ENCODE measurements at regions not wholly inside any gene's neighbourhood (a gene's known extent, or its start where the extent isn't known, plus 50 kb on each side); places are given as distances from the start of the nearest gene placed in this dataset.

DNA sequence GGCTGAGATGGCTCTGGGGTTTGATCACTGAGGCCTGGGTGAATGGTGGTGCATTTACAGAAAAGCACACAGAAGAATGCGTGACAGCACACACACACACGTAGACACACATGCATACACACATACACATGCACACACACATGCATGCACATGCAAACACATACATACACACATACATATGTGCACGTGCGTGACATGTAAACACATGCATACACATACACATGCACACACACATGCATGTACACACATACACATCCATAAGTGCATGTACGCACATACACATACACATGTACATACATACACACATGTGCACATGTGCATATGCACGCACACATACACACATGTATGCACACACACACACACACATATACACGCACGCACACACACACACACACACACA, 108.4 kb downstream of the AIPL1 start:
- no peak overlapping the region for H3K4me3 Mint-ChIP-seq (ENCODE audit: low read depth)
- TF ChIP-seq, protein P1, sequence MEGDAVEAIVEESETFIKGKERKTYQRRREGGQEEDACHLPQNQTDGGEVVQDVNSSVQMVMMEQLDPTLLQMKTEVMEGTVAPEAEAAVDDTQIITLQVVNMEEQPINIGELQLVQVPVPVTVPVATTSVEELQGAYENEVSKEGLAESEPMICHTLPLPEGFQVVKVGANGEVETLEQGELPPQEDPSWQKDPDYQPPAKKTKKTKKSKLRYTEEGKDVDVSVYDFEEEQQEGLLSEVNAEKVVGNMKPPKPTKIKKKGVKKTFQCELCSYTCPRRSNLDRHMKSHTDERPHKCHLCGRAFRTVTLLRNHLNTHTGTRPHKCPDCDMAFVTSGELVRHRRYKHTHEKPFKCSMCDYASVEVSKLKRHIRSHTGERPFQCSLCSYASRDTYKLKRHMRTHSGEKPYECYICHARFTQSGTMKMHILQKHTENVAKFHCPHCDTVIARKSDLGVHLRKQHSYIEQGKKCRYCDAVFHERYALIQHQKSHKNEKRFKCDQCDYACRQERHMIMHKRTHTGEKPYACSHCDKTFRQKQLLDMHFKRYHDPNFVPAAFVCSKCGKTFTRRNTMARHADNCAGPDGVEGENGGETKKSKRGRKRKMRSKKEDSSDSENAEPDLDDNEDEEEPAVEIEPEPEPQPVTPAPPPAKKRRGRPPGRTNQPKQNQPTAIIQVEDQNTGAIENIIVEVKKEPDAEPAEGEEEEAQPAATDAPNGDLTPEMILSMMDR (IDR thresholded peaks at IDR 0.05; ENCODE audit: unreplicated experiment): no peak
- DNase-seq (ENCODE audit: low spot score, unreplicated experiment): no peak
- no peaks in the 10 kb centered on the region for H3K36me3 Mint-ChIP-seq (ENCODE audit: insufficient read depth)
- H3K4me1 Mint-ChIP-seq (ENCODE audit: low read depth): no peaks in the 10 kb centered on the region
- peaks cover 25% of the 10 kb centered on the region for H3K27me3 Mint-ChIP-seq
- H3K9me3 Mint-ChIP-seq (ENCODE audit: low read depth): no peaks in the 10 kb centered on the region
- H3K27ac Mint-ChIP-seq: no peak overlapping the region

GRCh38 chr17:6325741-6326140, 109.2 kb downstream of the AIPL1 start:
- H3K27ac Mint-ChIP-seq: no peak overlapping the region
- TF ChIP-seq, protein P1 (IDR thresholded peaks at IDR 0.05; ENCODE audit: unreplicated experiment): no peak
- peaks cover 28% of the 10 kb centered on the region for H3K27me3 Mint-ChIP-seq
- H3K36me3 Mint-ChIP-seq (ENCODE audit: insufficient read depth): no peaks in the 10 kb centered on the region
- no peaks in the 10 kb centered on the region for H3K9me3 Mint-ChIP-seq (ENCODE audit: low read depth)
- DNase-seq (ENCODE audit: low spot score, unreplicated experiment): no peak
- H3K4me1 Mint-ChIP-seq (ENCODE audit: low read depth): no peaks in the 10 kb centered on the region
- no peak overlapping the region for H3K4me3 Mint-ChIP-seq (ENCODE audit: low read depth)

DNA sequence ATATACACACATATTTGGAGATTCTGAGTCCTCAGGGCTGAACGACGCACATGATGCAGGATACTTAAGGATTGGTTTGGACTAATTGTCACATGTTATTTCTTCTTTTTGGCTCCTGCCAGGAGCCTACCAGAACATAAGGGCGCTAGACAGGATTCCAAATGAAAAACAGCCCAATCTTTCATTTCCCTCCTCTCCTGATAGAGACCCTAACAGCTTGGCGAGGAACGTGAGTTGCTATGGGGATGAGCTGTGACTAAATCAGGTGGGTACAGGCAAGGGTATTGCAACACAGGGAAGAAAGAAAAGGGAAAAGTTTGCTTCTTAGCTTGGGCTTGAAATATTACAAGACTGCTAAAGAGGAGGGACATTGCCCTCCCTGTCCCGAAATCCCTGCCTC, 109.9 kb downstream of the AIPL1 start:
- H3K4me1 Mint-ChIP-seq (ENCODE audit: low read depth): no peaks in the 10 kb centered on the region
- H3K4me3 Mint-ChIP-seq (ENCODE audit: low read depth): no peak overlapping the region
- H3K27ac Mint-ChIP-seq: peak overlapping the region; percentile 65
- TF ChIP-seq, protein P1 (IDR thresholded peaks at IDR 0.05; ENCODE audit: unreplicated experiment): no peak
- no peaks in the 10 kb centered on the region for H3K9me3 Mint-ChIP-seq (ENCODE audit: low read depth)
- no peak for DNase-seq (ENCODE audit: low spot score, unreplicated experiment)
- peaks cover 28% of the 10 kb centered on the region for H3K27me3 Mint-ChIP-seq
- no peaks in the 10 kb centered on the region for H3K36me3 Mint-ChIP-seq (ENCODE audit: insufficient read depth)

GRCh38 chr17:6323626-6324356, 111.1 kb downstream of the AIPL1 start:
- DNase-seq (ENCODE audit: low spot score, unreplicated experiment): no peak
- H3K27me3 Mint-ChIP-seq: peaks cover 24% of the 10 kb centered on the region
- no peak overlapping the region for H3K27ac Mint-ChIP-seq
- no peak overlapping the region for H3K4me3 Mint-ChIP-seq (ENCODE audit: low read depth)
- no peaks in the 10 kb centered on the region for H3K36me3 Mint-ChIP-seq (ENCODE audit: insufficient read depth)
- TF ChIP-seq, protein P1 (IDR thresholded peaks at IDR 0.05; ENCODE audit: unreplicated experiment): no peak
- no peaks in the 10 kb centered on the region for H3K9me3 Mint-ChIP-seq (ENCODE audit: low read depth)
- no peaks in the 10 kb centered on the region for H3K4me1 Mint-ChIP-seq (ENCODE audit: low read depth)

- H3K4me1 Mint-ChIP-seq (ENCODE audit: low read depth): no peaks in the 10 kb centered on the region
- H3K27ac Mint-ChIP-seq: no peak overlapping the region
- no peak for DNase-seq (ENCODE audit: low spot score, unreplicated experiment)
Measured at GRCh38 chr17:6322316-6322715, 112.6 kb downstream of the AIPL1 start.

More at GRCh38 chr17:6322316-6322715, 112.6 kb downstream of the AIPL1 start:
- TF ChIP-seq, protein P1 (IDR thresholded peaks at IDR 0.05; ENCODE audit: unreplicated experiment): no peak
- no peak overlapping the region for H3K4me3 Mint-ChIP-seq (ENCODE audit: low read depth)
- H3K9me3 Mint-ChIP-seq (ENCODE audit: low read depth): no peaks in the 10 kb centered on the region
- H3K27me3 Mint-ChIP-seq: peaks cover 24% of the 10 kb centered on the region
- H3K36me3 Mint-ChIP-seq (ENCODE audit: insufficient read depth): no peaks in the 10 kb centered on the region
